ENCODE measurements at regions not wholly inside any gene's neighbourhood (a gene's known extent, or its start where the extent isn't known, plus 50 kb on each side); places are given as distances from the start of the nearest gene placed in this dataset.
"Not testable (repeated sequence)": the region's sequence is repeated elsewhere in the genome, so short reads cannot be mapped to it uniquely, and the experiment has no call there.

- DNase-seq (ENCODE audit: low read depth in 1 of 2, low spot score in 1 of 2): no peak
Measured at GRCh38 chr7:17086403-17086802, 204.6 kb upstream of the AGR3 start.

DNA sequence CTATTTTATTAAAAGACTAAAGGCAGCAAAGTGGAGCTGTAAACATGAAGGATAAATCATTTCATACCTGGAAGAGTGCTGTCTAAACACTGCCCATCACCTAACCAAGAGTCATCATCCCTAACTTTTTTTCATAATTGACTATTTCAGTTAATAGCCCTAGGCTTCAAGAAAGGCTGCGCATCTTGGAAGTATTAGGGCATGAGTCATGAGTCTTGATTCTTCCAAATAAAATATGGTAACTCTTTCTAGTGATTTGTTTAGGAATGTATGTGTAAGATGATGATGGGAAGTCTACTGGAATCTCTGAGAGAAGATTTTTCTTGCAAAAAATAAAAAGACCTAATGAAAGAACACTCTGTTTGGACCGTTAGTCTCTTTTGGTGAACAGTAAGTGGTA lies 207.7 kb upstream of the AHR start:
- no peak for DNase-seq (ENCODE audit: low read depth in 1 of 2, low spot score in 1 of 2)

DNA sequence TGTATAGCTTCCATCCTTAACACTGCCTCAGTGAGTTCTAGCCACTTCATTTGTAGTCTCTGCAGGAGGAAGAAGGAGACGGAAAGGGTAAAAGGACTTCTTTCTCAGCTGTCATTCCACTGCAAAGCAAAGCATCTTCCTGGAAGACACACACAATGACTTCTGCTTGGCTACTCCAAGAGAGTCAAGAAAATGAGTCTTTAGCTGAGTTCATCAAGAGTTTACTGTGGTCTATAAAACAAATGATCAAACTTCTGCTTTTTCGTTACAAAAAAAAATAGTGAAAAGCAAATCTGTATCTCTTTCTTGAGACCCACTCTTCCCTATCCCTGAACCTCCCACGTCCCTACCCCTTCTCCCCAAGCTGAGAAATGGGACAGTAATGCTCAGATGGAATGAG lies 205.0 kb upstream of the AHR start:
- DNase-seq (ENCODE audit: low read depth in 1 of 2, low spot score in 1 of 2): no peak

GRCh38 chr7:17094963-17095574 lies 203.4 kb upstream of the AHR start:
- DNase-seq (ENCODE audit: low read depth in 1 of 2, low spot score in 1 of 2): no peak

- no peak for DNase-seq (ENCODE audit: low read depth in 1 of 2, low spot score in 1 of 2)
Measured at GRCh38 chr7:17095931-17096330, 202.5 kb upstream of the AHR start.

GRCh38 chr7:17097668-17098297 lies 200.7 kb upstream of the AHR start:
- no peak for DNase-seq (ENCODE audit: low read depth in 1 of 2, low spot score in 1 of 2)

GRCh38 chr7:17098515-17098914 lies 199.9 kb upstream of the AHR start:
- DNase-seq (ENCODE audit: low read depth in 1 of 2, low spot score in 1 of 2): no peak

GRCh38 chr7:17099083-17099973 lies 199.1 kb upstream of the AHR start:
- no peak for DNase-seq (ENCODE audit: low read depth in 1 of 2, low spot score in 1 of 2)

GRCh38 chr7:17099974-17100509 lies 198.4 kb upstream of the AHR start:
- not testable (repeated sequence) for DNase-seq (ENCODE audit: low read depth in 1 of 2, low spot score in 1 of 2)

GRCh38 chr7:17101207-17101696 lies 197.2 kb upstream of the AHR start:
- DNase-seq (ENCODE audit: low read depth in 1 of 2, low spot score in 1 of 2): no peak

- no peak for DNase-seq (ENCODE audit: low read depth in 1 of 2, low spot score in 1 of 2)
Measured at GRCh38 chr7:17103170-17103569, 195.3 kb upstream of the AHR start.

DNA sequence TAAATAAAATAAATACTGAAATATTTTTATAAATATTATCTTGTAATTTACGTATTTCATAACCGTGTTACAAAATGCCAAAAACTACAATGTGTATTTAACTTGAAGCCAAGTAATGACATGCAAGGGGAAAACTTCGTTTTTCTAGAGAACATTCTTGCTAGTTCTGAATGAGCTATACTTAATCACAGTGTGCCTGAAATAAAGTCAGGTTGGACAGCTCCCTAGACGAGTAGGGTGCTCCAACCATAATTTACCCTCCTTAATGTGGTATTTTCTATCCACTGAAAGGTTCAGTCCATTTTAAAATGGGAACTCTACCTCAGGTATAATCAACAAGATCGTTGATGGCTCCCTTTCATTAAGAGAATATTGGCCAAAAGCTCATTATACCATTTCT lies 194.5 kb upstream of the AHR start:
- DNase-seq (ENCODE audit: low read depth in 1 of 2, low spot score in 1 of 2): no peak

DNA sequence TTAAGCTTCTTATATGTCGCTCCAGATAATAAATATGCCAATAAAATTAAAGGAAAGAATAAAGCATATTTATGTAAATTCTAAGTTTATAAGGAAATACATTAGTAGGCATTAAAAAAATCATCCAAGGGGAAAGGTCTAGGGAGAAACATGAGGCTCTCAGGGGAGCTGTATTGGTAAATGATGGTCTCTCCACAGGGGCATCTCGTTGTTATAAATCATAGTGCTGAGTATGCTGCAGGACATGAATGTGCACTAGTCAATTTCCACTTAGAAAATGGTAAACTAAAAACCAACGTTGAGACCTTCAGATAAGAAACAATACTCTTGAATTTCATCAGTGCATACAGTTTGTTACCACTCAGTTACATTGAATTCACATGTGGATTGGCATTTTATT lies 194.0 kb upstream of the AHR start:
- DNase-seq (ENCODE audit: low read depth in 1 of 2, low spot score in 1 of 2): no peak

- DNase-seq (ENCODE audit: low read depth in 1 of 2, low spot score in 1 of 2): no peak
Measured at GRCh38 chr7:17105701-17106100, 192.8 kb upstream of the AHR start.

DNA sequence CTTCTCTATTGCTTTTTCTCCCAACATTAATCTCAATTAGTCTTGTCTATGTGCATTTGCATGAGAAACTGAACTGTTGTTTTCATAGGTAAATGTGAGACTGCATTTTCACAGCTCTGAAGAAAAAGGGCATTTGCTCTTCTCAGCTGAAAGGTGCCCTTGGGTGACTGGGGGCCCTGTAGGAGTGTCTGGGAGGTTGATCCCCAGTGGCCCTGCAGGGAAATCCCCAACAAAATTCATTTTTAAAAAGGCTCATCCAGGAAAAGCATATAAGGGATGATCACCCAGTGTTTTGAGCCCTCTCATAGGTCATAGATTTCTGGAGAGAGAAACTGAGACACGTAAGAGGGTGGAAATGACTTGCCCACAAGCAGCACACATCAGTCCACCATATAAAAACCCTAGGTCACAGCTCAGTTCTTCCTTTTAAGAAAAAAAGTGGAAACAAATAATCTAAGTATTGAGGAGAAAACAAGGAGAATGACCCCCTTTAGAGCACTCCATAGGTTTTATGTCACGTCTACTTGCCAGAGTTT lies 190.3 kb upstream of the AHR start:
- DNase-seq (ENCODE audit: low read depth in 1 of 2, low spot score in 1 of 2): no peak

DNA sequence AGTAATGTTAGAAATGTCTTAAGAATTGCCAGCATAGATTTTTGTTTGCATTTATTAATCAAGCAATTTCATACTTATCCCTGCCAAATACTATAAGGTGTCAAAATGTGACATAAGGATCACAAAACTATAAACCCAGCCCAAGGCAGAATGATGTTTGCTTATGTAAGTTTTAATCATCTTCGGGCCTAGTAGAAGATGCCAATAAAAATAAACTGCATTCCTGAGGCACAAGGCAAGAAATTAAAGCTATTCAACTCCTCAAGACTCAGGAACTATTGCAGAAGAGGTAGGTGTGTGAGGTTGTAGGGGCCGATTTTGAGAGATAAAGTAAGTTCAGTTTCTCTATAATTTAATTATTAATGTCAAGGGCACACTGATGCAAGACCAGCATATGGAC lies 189.4 kb upstream of the AHR start:
- no peak for DNase-seq (ENCODE audit: low read depth in 1 of 2, low spot score in 1 of 2)

- not testable (repeated sequence) for DNase-seq (ENCODE audit: low read depth in 1 of 2, low spot score in 1 of 2)
Measured at GRCh38 chr7:17113770-17114169, 184.7 kb upstream of the AHR start.

DNA sequence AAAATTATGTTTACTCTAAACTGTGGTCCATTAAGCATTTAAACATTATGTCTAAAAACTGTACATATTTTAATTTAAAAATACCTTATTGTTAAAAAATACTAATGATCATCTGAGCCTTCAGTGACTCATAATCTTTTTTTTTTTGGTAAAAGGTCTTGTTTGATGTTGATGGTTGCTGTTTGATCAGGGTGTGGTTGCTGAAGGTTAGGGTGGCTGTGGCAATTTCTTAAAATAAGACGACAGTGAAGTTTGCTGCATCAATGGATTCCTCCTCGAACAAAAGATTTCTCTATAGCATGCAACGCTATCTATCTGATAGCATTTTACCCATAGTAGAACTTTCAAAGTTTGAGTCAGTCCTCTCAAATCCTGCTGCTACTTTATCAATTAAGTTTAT lies 180.0 kb upstream of the AHR start:
- DNase-seq (ENCODE audit: low read depth in 1 of 2, low spot score in 1 of 2): no peak

- no peak for DNase-seq (ENCODE audit: low read depth in 1 of 2, low spot score in 1 of 2)
Measured at GRCh38 chr7:17120756-17121155, 177.7 kb upstream of the AHR start.

GRCh38 chr7:17121671-17122070 lies 176.8 kb upstream of the AHR start:
- no peak for DNase-seq (ENCODE audit: low read depth in 1 of 2, low spot score in 1 of 2)

- DNase-seq (ENCODE audit: low read depth in 1 of 2, low spot score in 1 of 2): no peak
Measured at GRCh38 chr7:17123020-17123419, 175.4 kb upstream of the AHR start.
